ENCODE measurements at regions not wholly inside any gene's neighbourhood (a gene's known extent, or its start where the extent isn't known, plus 50 kb on each side); places are given as distances from the start of the nearest gene placed in this dataset.

DNA sequence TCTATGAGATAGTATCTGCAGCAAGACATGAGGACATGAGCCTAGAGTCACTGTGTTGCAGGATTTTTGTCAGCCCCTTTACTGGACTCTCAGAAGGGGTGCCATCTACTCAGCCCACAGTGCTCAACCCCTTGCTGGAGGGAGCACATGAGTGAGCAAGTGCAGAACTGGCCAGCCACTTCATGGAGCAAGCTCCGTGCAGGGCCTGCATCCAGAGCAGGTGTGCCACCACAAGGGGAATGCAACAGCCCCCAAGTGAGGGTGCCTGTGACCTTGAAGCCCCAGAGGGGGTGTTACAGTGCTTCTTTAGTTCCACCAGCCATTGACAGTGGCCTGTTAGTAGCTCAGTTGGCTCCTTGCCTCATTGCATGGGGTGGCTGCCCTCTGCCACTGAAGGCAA, 649.7 kb downstream of the PLPP3 start:
- TF ChIP-seq, protein P1, sequence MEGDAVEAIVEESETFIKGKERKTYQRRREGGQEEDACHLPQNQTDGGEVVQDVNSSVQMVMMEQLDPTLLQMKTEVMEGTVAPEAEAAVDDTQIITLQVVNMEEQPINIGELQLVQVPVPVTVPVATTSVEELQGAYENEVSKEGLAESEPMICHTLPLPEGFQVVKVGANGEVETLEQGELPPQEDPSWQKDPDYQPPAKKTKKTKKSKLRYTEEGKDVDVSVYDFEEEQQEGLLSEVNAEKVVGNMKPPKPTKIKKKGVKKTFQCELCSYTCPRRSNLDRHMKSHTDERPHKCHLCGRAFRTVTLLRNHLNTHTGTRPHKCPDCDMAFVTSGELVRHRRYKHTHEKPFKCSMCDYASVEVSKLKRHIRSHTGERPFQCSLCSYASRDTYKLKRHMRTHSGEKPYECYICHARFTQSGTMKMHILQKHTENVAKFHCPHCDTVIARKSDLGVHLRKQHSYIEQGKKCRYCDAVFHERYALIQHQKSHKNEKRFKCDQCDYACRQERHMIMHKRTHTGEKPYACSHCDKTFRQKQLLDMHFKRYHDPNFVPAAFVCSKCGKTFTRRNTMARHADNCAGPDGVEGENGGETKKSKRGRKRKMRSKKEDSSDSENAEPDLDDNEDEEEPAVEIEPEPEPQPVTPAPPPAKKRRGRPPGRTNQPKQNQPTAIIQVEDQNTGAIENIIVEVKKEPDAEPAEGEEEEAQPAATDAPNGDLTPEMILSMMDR (conservative IDR thresholded peaks at IDR 0.05): no peak
- no peak for TF ChIP-seq EZH2 (IDR thresholded peaks at IDR 0.05; ENCODE audit: low read depth)
